ENCODE measurements at regions not wholly inside any gene's neighbourhood (a gene's known extent, or its start where the extent isn't known, plus 50 kb on each side); places are given as distances from the start of the nearest gene placed in this dataset.

DNA sequence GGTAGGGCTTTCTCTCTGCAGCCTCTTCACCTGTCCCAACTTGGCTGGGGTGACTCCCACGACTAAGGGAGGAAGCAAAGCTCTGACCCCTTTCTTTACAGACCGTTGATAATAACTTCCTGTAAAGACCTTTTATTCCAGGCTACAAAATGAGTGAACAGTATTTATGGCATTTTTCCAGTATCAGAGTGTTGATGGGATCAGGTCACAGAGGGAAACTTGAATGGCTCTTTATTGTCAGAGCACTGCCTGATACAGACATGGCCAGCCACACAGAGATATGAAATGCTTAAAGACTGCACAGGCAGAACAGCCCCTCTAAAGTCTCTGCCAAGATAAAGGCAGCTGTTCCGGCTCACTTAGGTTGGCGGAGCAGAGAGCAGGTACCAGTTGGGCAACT lies 1033.9 kb upstream of the NR2F2 start:
- Histone ChIP-seq H3K79me1 (ENCODE audit: low read length) (no peaks in the 10 kb centered on the region), H3K18ac (ENCODE audit: low read length) (no peak overlapping the region), H4K8ac (ENCODE audit: low read depth, low read length) (no peak overlapping the region), H3K9ac (ENCODE audit: low read length) (no peak overlapping the region), H3K27ac (ENCODE audit: low read depth, low read length) (no peak overlapping the region), H4K5ac (ENCODE audit: low read length) (no peak overlapping the region), H2BK15ac (replicated peaks; ENCODE audit: low read depth) (no peak overlapping the region), H3K23ac (ENCODE audit: low read length) (no peak overlapping the region), H3K36me3 (ENCODE audit: control insufficient read depth, insufficient read depth, low read length) (no peaks in the 10 kb centered on the region), H3K4me2 (ENCODE audit: low read length) (no peak overlapping the region), H3K27me3 (ENCODE audit: insufficient read depth, low read length, poor library complexity) (no peaks in the 10 kb centered on the region), H2AK5ac (ENCODE audit: low read length) (no peak overlapping the region), H2BK120ac (ENCODE audit: low read depth, low read length) (no peak overlapping the region), H3K4ac (ENCODE audit: low read depth, low read length) (no peak overlapping the region), H2BK5ac (ENCODE audit: low read length) (no peak overlapping the region), H3K4me3 (ENCODE audit: low read length) (no peak overlapping the region), H3K4me1 (ENCODE audit: control insufficient read depth, low read depth, low read length) (no peaks in the 10 kb centered on the region), H3K79me2 (ENCODE audit: control insufficient read depth, insufficient read depth, low read length) (no peaks in the 10 kb centered on the region), H3K56ac (ENCODE audit: low read length) (no peak overlapping the region)
- WGBS (ENCODE audit: extremely low coverage, insufficient coverage, low lambda C conversion rate): no CpG with 5 or more reads among the region's 4 CpGs
- DNase-seq: no peak

DNA sequence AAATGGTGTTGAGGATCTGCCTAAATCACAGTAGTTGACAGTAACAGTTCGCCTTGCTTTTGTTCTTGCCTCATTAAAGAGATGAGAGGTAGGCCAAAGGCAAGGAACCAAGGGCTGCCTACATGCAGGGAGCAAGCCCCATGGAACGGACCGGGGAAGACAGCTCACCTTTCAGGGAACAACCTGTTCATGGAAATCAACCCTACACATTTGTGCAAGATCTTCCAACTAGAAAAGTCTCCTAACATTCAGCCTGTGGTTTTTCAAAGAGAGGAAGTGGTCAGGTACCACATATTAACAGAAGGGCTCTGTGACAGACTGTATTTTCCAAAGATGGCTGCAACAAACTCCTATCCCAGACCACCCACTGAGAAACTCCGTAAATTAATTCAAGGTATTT lies 1031.8 kb upstream of the NR2F2 start:
- Histone ChIP-seq H3K9ac (ENCODE audit: low read length) (no peak overlapping the region), H2BK120ac (ENCODE audit: low read depth, low read length) (no peak overlapping the region), H3K18ac (ENCODE audit: low read length) (no peak overlapping the region), H2BK5ac (ENCODE audit: low read length) (no peak overlapping the region), H2BK15ac (replicated peaks; ENCODE audit: low read depth) (no peak overlapping the region), H3K4me3 (ENCODE audit: low read length) (no peak overlapping the region), H3K79me1 (ENCODE audit: low read length) (no peaks in the 10 kb centered on the region), H3K4me2 (ENCODE audit: low read length) (no peak overlapping the region), H2AK5ac (ENCODE audit: low read length) (no peak overlapping the region), H4K8ac (ENCODE audit: low read depth, low read length) (no peak overlapping the region), H3K4me1 (ENCODE audit: control insufficient read depth, low read depth, low read length) (no peaks in the 10 kb centered on the region), H3K56ac (ENCODE audit: low read length) (no peak overlapping the region), H3K4ac (ENCODE audit: low read depth, low read length) (no peak overlapping the region), H3K79me2 (ENCODE audit: control insufficient read depth, insufficient read depth, low read length) (no peaks in the 10 kb centered on the region), H3K27ac (ENCODE audit: low read depth, low read length) (no peak overlapping the region), H3K23ac (ENCODE audit: low read length) (no peak overlapping the region), H3K27me3 (ENCODE audit: insufficient read depth, low read length, poor library complexity) (no peaks in the 10 kb centered on the region), H4K5ac (ENCODE audit: low read length) (no peak overlapping the region), H3K36me3 (ENCODE audit: control insufficient read depth, insufficient read depth, low read length) (no peaks in the 10 kb centered on the region)
- no CpG with 5 or more reads among the region's 4 CpGs for WGBS (ENCODE audit: extremely low coverage, insufficient coverage, low lambda C conversion rate)
- DNase-seq: no peak

DNA sequence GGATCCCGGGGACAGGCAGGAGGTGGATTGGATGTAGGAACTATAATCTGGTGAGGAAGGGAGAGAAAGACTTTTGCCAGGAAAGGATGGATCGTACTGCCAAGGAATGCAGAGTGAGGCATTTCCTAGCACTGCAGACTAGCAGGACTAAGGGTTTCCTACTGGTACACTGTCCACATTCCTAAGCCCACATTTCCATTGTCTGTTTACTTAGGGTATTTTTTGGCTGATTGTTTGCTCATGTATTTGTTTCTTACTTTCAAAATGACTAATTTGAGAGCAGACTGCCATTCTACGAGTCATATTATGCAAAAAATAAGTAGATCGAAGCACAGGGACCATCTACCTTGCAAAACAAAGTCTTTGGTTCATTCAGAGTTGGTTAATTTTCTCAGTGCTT lies 1029.5 kb upstream of the NR2F2 start:
- Histone ChIP-seq H3K79me2 (ENCODE audit: control insufficient read depth, insufficient read depth, low read length) (no peaks in the 10 kb centered on the region), H3K27ac (ENCODE audit: low read depth, low read length) (no peak overlapping the region), H3K27me3 (ENCODE audit: insufficient read depth, low read length, poor library complexity) (no peaks in the 10 kb centered on the region), H4K8ac (ENCODE audit: low read depth, low read length) (no peak overlapping the region), H3K23ac (ENCODE audit: low read length) (no peak overlapping the region), H2BK15ac (replicated peaks; ENCODE audit: low read depth) (no peak overlapping the region), H3K4me2 (ENCODE audit: low read length) (no peak overlapping the region), H3K9ac (ENCODE audit: low read length) (no peak overlapping the region), H3K4me3 (ENCODE audit: low read length) (no peak overlapping the region), H2BK120ac (ENCODE audit: low read depth, low read length) (no peak overlapping the region), H3K56ac (ENCODE audit: low read length) (no peak overlapping the region), H3K36me3 (ENCODE audit: control insufficient read depth, insufficient read depth, low read length) (no peaks in the 10 kb centered on the region), H2AK5ac (ENCODE audit: low read length) (no peak overlapping the region), H3K4me1 (ENCODE audit: control insufficient read depth, low read depth, low read length) (no peaks in the 10 kb centered on the region), H3K79me1 (ENCODE audit: low read length) (no peaks in the 10 kb centered on the region), H2BK5ac (ENCODE audit: low read length) (no peak overlapping the region), H3K4ac (ENCODE audit: low read depth, low read length) (no peak overlapping the region), H4K5ac (ENCODE audit: low read length) (no peak overlapping the region), H3K18ac (ENCODE audit: low read length) (no peak overlapping the region)
- no peak for DNase-seq
- no CpG with 5 or more reads among the region's 4 CpGs for WGBS (ENCODE audit: extremely low coverage, insufficient coverage, low lambda C conversion rate)

DNA sequence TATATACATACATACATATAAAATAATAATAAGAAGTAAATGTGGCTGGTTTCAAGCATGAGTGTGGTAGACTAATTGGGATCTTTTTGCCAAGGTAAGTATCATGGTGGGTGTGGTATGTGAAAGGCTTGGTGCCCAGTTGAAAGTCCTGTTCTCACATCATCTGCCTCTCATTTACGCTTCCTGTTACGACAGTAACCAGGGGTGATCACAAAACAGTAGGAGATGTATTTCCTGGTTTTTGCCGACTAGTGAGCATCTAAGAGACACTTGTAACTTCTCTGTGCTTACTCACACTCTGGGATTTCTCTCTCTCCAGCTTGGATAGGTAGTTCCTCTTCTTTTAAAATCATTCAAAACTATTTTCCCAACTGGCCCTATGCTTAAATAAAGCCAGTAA lies 1028.3 kb upstream of the NR2F2 start:
- Histone ChIP-seq H2BK15ac (replicated peaks; ENCODE audit: low read depth) (no peak overlapping the region), H3K27me3 (ENCODE audit: insufficient read depth, low read length, poor library complexity) (no peaks in the 10 kb centered on the region), H3K23ac (ENCODE audit: low read length) (no peak overlapping the region), H3K56ac (ENCODE audit: low read length) (no peak overlapping the region), H3K4me2 (ENCODE audit: low read length) (no peak overlapping the region), H3K79me2 (ENCODE audit: control insufficient read depth, insufficient read depth, low read length) (no peaks in the 10 kb centered on the region), H3K79me1 (ENCODE audit: low read length) (no peaks in the 10 kb centered on the region), H3K4me3 (ENCODE audit: low read length) (no peak overlapping the region), H3K27ac (ENCODE audit: low read depth, low read length) (no peak overlapping the region), H2BK5ac (ENCODE audit: low read length) (no peak overlapping the region), H3K36me3 (ENCODE audit: control insufficient read depth, insufficient read depth, low read length) (no peaks in the 10 kb centered on the region), H4K5ac (ENCODE audit: low read length) (no peak overlapping the region), H4K8ac (ENCODE audit: low read depth, low read length) (no peak overlapping the region), H3K4me1 (ENCODE audit: control insufficient read depth, low read depth, low read length) (no peaks in the 10 kb centered on the region), H3K9ac (ENCODE audit: low read length) (no peak overlapping the region), H2AK5ac (ENCODE audit: low read length) (no peak overlapping the region), H3K18ac (ENCODE audit: low read length) (no peak overlapping the region), H3K4ac (ENCODE audit: low read depth, low read length) (no peak overlapping the region), H2BK120ac (ENCODE audit: low read depth, low read length) (no peak overlapping the region)
- no CpG with 5 or more reads among the region's 3 CpGs for WGBS (ENCODE audit: extremely low coverage, insufficient coverage, low lambda C conversion rate)
- peak; percentile 79 for DNase-seq

DNA sequence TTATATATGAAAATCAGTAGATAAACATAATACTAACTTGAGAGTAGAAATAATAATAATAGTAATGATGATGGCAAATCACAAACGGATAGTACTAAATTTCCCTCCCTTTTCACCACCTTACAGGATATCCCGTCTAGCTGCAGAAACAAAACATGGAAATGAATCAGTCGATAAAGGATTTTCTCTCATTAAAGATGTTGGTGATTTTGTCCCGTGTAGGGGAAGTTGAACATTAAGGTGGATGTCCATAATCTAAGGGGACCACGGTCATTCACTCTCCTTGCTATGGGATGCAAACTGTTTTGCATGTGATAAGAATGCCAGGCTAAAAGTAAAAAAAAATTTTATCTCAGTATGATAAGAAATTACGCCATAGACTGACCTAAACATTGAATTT lies 1027.7 kb upstream of the NR2F2 start:
- H3K79me2 ChIP-seq (ENCODE audit: control insufficient read depth, insufficient read depth, low read length): no peaks in the 10 kb centered on the region
- H2BK120ac ChIP-seq (ENCODE audit: low read depth, low read length): no peak overlapping the region
- WGBS (ENCODE audit: extremely low coverage, insufficient coverage, low lambda C conversion rate): no CpG with 5 or more reads among the region's 6 CpGs
- no peak overlapping the region for H3K56ac ChIP-seq (ENCODE audit: low read length)
- no peaks in the 10 kb centered on the region for H3K27me3 ChIP-seq (ENCODE audit: insufficient read depth, low read length, poor library complexity)
- no peak overlapping the region for H4K8ac ChIP-seq (ENCODE audit: low read depth, low read length)
- no peak overlapping the region for H3K9ac ChIP-seq (ENCODE audit: low read length)
- no peak overlapping the region for H2AK5ac ChIP-seq (ENCODE audit: low read length)
- H3K4me2 ChIP-seq (ENCODE audit: low read length): no peak overlapping the region
- no peaks in the 10 kb centered on the region for H3K36me3 ChIP-seq (ENCODE audit: control insufficient read depth, insufficient read depth, low read length)
- H3K18ac ChIP-seq (ENCODE audit: low read length): no peak overlapping the region
- H3K4me3 ChIP-seq (ENCODE audit: low read length): no peak overlapping the region
- H4K5ac ChIP-seq (ENCODE audit: low read length): no peak overlapping the region
- no peaks in the 10 kb centered on the region for H3K79me1 ChIP-seq (ENCODE audit: low read length)
- H3K4ac ChIP-seq (ENCODE audit: low read depth, low read length): no peak overlapping the region
- no peak overlapping the region for H3K27ac ChIP-seq (ENCODE audit: low read depth, low read length)
- H2BK5ac ChIP-seq (ENCODE audit: low read length): no peak overlapping the region
- no peak overlapping the region for H3K23ac ChIP-seq (ENCODE audit: low read length)
- no peak for DNase-seq
- H2BK15ac ChIP-seq (replicated peaks; ENCODE audit: low read depth): no peak overlapping the region
- H3K4me1 ChIP-seq (ENCODE audit: control insufficient read depth, low read depth, low read length): no peaks in the 10 kb centered on the region

DNA sequence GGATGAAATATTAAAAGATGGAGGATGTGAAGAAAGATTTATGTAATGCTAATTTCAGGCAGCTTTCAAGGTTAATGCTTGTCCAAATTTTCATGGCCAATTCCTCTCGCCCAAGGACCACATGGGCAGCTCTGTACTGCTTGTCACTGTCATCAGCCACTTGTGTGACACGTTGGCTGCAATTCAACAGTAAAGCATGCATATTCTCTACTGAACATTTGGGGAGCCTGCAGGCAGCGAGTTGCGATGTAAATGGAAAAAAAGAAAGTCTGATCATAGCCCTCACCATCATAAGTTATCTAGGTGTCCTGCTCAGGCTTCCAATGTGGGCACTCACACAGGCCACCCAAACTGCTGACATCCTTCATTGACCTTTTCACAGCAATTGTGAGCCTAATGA lies 1026.8 kb upstream of the NR2F2 start:
- no peak overlapping the region for H2AK5ac ChIP-seq (ENCODE audit: low read length)
- no peak overlapping the region for H3K23ac ChIP-seq (ENCODE audit: low read length)
- H3K27me3 ChIP-seq (ENCODE audit: insufficient read depth, low read length, poor library complexity): no peaks in the 10 kb centered on the region
- H4K8ac ChIP-seq (ENCODE audit: low read depth, low read length): no peak overlapping the region
- H3K9ac ChIP-seq (ENCODE audit: low read length): no peak overlapping the region
- no peak overlapping the region for H3K4me2 ChIP-seq (ENCODE audit: low read length)
- DNase-seq: no peak
- no peak overlapping the region for H3K27ac ChIP-seq (ENCODE audit: low read depth, low read length)
- H3K4ac ChIP-seq (ENCODE audit: low read depth, low read length): no peak overlapping the region
- H2BK120ac ChIP-seq (ENCODE audit: low read depth, low read length): no peak overlapping the region
- no peak overlapping the region for H4K5ac ChIP-seq (ENCODE audit: low read length)
- no peaks in the 10 kb centered on the region for H3K4me1 ChIP-seq (ENCODE audit: control insufficient read depth, low read depth, low read length)
- no peak overlapping the region for H2BK5ac ChIP-seq (ENCODE audit: low read length)
- H3K79me2 ChIP-seq (ENCODE audit: control insufficient read depth, insufficient read depth, low read length): no peaks in the 10 kb centered on the region
- no CpG with 5 or more reads among the region's 4 CpGs for WGBS (ENCODE audit: extremely low coverage, insufficient coverage, low lambda C conversion rate)
- H3K79me1 ChIP-seq (ENCODE audit: low read length): no peaks in the 10 kb centered on the region
- H2BK15ac ChIP-seq (replicated peaks; ENCODE audit: low read depth): no peak overlapping the region
- H3K18ac ChIP-seq (ENCODE audit: low read length): no peak overlapping the region
- H3K4me3 ChIP-seq (ENCODE audit: low read length): no peak overlapping the region
- H3K56ac ChIP-seq (ENCODE audit: low read length): no peak overlapping the region
- no peaks in the 10 kb centered on the region for H3K36me3 ChIP-seq (ENCODE audit: control insufficient read depth, insufficient read depth, low read length)
